Gastroesophageal sphincter (tissue), 3 donors: ENCODE measurements at regions not wholly inside any gene's neighbourhood (a gene's known extent, or its start where the extent isn't known, plus 50 kb on each side); places are given as distances from the start of the nearest gene placed in this dataset.

Source experiments
- EP300 ChIP-seq: sonication (generic); formaldehyde crosslinking; IDR thresholded peaks from one replicate; pipeline ENCODE4 v1.6.1; 2017; ENCODE audit warnings: antibody characterized with exemption, mild to moderate bottlenecking
- POLR2A ChIP-seq, 2 donors: fragments of 450-650 bp; IDR thresholded peaks; one replicate each; pipeline ENCODE4 v1.6.1; 2017; ENCODE audit warnings: antibody characterized with exemption in 2 of 2, mild to moderate bottlenecking in 2 of 2, moderate library complexity in 1 of 2
- POLR2AphosphoS5 ChIP-seq: sonication (generic); formaldehyde crosslinking; IDR thresholded peaks from one replicate; pipeline ENCODE4 v1.6.1; 2017; ENCODE audit warnings: antibody characterized with exemption
- TF ChIP-seq, protein P1 (sequence below), 4 experiments: fragments of 200-600 bp in 2 of 4; fragments of 450-650 bp in 2 of 4; sonication (generic) in 1 of 4; IDR thresholded peaks; one replicate each; pipeline ENCODE4 v1.5.1; 2017 to 2019; ENCODE audit warnings: antibody characterized with exemption in 4 of 4, mild to moderate bottlenecking in 2 of 4, moderate library complexity in 2 of 4

- TF ChIP-seq, protein P1, sequence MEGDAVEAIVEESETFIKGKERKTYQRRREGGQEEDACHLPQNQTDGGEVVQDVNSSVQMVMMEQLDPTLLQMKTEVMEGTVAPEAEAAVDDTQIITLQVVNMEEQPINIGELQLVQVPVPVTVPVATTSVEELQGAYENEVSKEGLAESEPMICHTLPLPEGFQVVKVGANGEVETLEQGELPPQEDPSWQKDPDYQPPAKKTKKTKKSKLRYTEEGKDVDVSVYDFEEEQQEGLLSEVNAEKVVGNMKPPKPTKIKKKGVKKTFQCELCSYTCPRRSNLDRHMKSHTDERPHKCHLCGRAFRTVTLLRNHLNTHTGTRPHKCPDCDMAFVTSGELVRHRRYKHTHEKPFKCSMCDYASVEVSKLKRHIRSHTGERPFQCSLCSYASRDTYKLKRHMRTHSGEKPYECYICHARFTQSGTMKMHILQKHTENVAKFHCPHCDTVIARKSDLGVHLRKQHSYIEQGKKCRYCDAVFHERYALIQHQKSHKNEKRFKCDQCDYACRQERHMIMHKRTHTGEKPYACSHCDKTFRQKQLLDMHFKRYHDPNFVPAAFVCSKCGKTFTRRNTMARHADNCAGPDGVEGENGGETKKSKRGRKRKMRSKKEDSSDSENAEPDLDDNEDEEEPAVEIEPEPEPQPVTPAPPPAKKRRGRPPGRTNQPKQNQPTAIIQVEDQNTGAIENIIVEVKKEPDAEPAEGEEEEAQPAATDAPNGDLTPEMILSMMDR (IDR thresholded peaks at IDR 0.05): no peak
- TF ChIP-seq POLR2AphosphoS5 (no peak), POLR2A (IDR thresholded peaks at IDR 0.05) (no peak), EP300 (no peak)
These were observed 916.5 kb upstream of the CNTN5 start for GRCh38 chr11:98104249-98104648.
